HEK293 (cell line): ENCODE measurements at regions not wholly inside any gene's neighbourhood (a gene's known extent, or its start where the extent isn't known, plus 50 kb on each side); places are given as distances from the start of the nearest gene placed in this dataset.

Experiments
- CTCF ChIA-PET: fragments of 350-600 bp; formaldehyde crosslinking; extraction: SDS; loops from one replicate; lab custom pipeline; 2021; ENCODE audit warnings: antibody characterized with exemption; lab: Yijun Ruan, JAX
- POLR2A ChIA-PET: fragments of 300-600 bp; formaldehyde crosslinking; extraction: SDS; loops from one replicate; lab custom pipeline; 2020; ENCODE audit warnings: antibody characterized with exemption, inconsistent platforms; lab: Yijun Ruan, JAX
- H3K27ac ChIP-seq: fragments of 200-500 bp; sonication (Bioruptor generic); 2 replicates; pipeline ENCODE4 v1.5.1; 2014; ENCODE audit warnings: low read depth, low read length, control low read depth, inconsistent platforms; ENCODE audit errors: extremely low read depth
- H3K36me3 ChIP-seq, 2 experiments: fragments of 200-500 bp in 1 of 2; sonication (Bioruptor generic) in 1 of 2; 1 replicate in 1 of 2; 2 replicates in 1 of 2; pipeline ENCODE4 v1.5.1; 2014 to 2017; ENCODE audit warnings: inconsistent platforms in 2 of 2, low read length in 2 of 2; ENCODE audit not compliant: control insufficient read depth in 2 of 2, insufficient read depth in 1 of 2
- H3K4me1 ChIP-seq: fragments of 200-500 bp; sonication (Bioruptor generic); 2 replicates; pipeline ENCODE4 v1.5.1; 2014; ENCODE audit warnings: mild to moderate bottlenecking, low read length, inconsistent platforms; ENCODE audit not compliant: control insufficient read depth, insufficient read depth
- H3K4me3 ChIP-seq: 2 replicates; pipeline ENCODE4 v1.5.1; 2011; ENCODE audit warnings: low read depth, mild to moderate bottlenecking, control low read depth, low read length, moderate library complexity
- H3K9me3 ChIP-seq: fragments of 200-500 bp; sonication (Bioruptor generic); 2 replicates; pipeline ENCODE4 v1.5.1; 2014; ENCODE audit warnings: low read depth, low read length, inconsistent platforms; ENCODE audit not compliant: control insufficient read depth, insufficient read depth
- PATZ1 ChIP-seq: fragments of 450-650 bp; formaldehyde crosslinking; IDR thresholded peaks from 2 replicates; pipeline ENCODE4 v1.5.1; 2016; ENCODE audit warnings: missing biosample characterization, missing genetic modification characterization
- PRDM2 ChIP-seq: fragments of 450-650 bp; formaldehyde crosslinking; IDR thresholded peaks from 2 replicates; pipeline ENCODE4 v1.5.1; 2016; ENCODE audit warnings: missing biosample characterization, missing genetic modification characterization, borderline replicate concordance
- YY1 ChIP-seq: fragments of 450-650 bp; formaldehyde crosslinking; IDR thresholded peaks from 2 replicates; pipeline ENCODE4 v1.5.1; 2018; ENCODE audit warnings: missing biosample characterization, missing genetic modification characterization
- ZBTB1 ChIP-seq: fragments of 450-650 bp; formaldehyde crosslinking; IDR thresholded peaks from 2 replicates; pipeline ENCODE4 v1.5.1; 2016; ENCODE audit warnings: missing biosample characterization, missing genetic modification characterization
- ZBTB49 ChIP-seq: fragments of 450-650 bp; formaldehyde crosslinking; IDR thresholded peaks from 2 replicates; pipeline ENCODE4 v1.5.1; 2016; ENCODE audit warnings: missing biosample characterization, missing genetic modification characterization, low read depth
- ZIC2 ChIP-seq: fragments of 450-650 bp; formaldehyde crosslinking; IDR thresholded peaks from 2 replicates; pipeline ENCODE4 v1.5.1; 2016; ENCODE audit warnings: missing biosample characterization, missing genetic modification characterization
- ZNF132 ChIP-seq: fragments of 450-650 bp; formaldehyde crosslinking; IDR thresholded peaks from 2 replicates; pipeline ENCODE4 v1.5.1; 2017; ENCODE audit warnings: missing biosample characterization, missing genetic modification characterization, borderline replicate concordance
- ZNF133 ChIP-seq: fragments of 450-650 bp; formaldehyde crosslinking; IDR thresholded peaks from 2 replicates; pipeline ENCODE4 v1.5.1; 2016; ENCODE audit warnings: missing biosample characterization, missing genetic modification characterization
- ZNF157 ChIP-seq: fragments of 450-650 bp; formaldehyde crosslinking; IDR thresholded peaks from 2 replicates; pipeline ENCODE4 v1.5.1; 2016; ENCODE audit warnings: missing biosample characterization, missing genetic modification characterization
- ZNF266 ChIP-seq: fragments of 450-650 bp; formaldehyde crosslinking; IDR thresholded peaks from 2 replicates; pipeline ENCODE4 v1.5.1; 2016; ENCODE audit warnings: missing biosample characterization, missing genetic modification characterization, low read depth
- ZNF555 ChIP-seq: fragments of 450-650 bp; formaldehyde crosslinking; conservative IDR thresholded peaks from 2 replicates; pipeline ENCODE4 v1.5.1; 2017; ENCODE audit warnings: missing biosample characterization, mild to moderate bottlenecking, missing genetic modification characterization, inconsistent platforms
- ZNF560 ChIP-seq: fragments of 450-650 bp; formaldehyde crosslinking; IDR thresholded peaks from 2 replicates; pipeline ENCODE4 v1.5.1; 2017; ENCODE audit warnings: missing biosample characterization, missing genetic modification characterization, borderline replicate concordance
- ZNF623 ChIP-seq: fragments of 450-650 bp; formaldehyde crosslinking; IDR thresholded peaks from 2 replicates; pipeline ENCODE4 v1.5.1; 2016; ENCODE audit warnings: missing biosample characterization, missing genetic modification characterization
- ZNF629 ChIP-seq: fragments of 450-650 bp; formaldehyde crosslinking; IDR thresholded peaks from 2 replicates; pipeline ENCODE4 v1.5.1; 2017; ENCODE audit warnings: missing biosample characterization, missing genetic modification characterization
- ZNF670 ChIP-seq: fragments of 450-650 bp; formaldehyde crosslinking; IDR thresholded peaks from 2 replicates; pipeline ENCODE4 v1.5.1; 2016; ENCODE audit warnings: missing biosample characterization, missing genetic modification characterization, low read depth
- ZNF692 ChIP-seq: fragments of 450-650 bp; formaldehyde crosslinking; IDR thresholded peaks from 2 replicates; pipeline ENCODE4 v1.5.1; 2016; ENCODE audit warnings: missing biosample characterization, missing genetic modification characterization
- ZNF701 ChIP-seq: fragments of 450-650 bp; formaldehyde crosslinking; IDR thresholded peaks from 2 replicates; pipeline ENCODE4 v1.5.1; 2016; ENCODE audit warnings: missing biosample characterization, missing genetic modification characterization
- ZNF747 ChIP-seq: fragments of 450-650 bp; formaldehyde crosslinking; IDR thresholded peaks from 2 replicates; pipeline ENCODE4 v1.5.1; 2016; ENCODE audit warnings: missing biosample characterization, missing genetic modification characterization
- ZNF768 ChIP-seq: fragments of 450-650 bp; formaldehyde crosslinking; IDR thresholded peaks from 2 replicates; pipeline ENCODE4 v1.5.1; 2018; ENCODE audit warnings: missing biosample characterization, mild to moderate bottlenecking, missing genetic modification characterization

- TF ChIP-seq ZNF623 (tag by site-specific recombination) (no peak), ZBTB49 (tag by site-specific recombination) (no peak), YY1 (no peak), ZNF701 (no peak), ZNF747 (tag by site-specific recombination) (no peak), ZNF133 (tag by site-specific recombination) (no peak), ZNF670 (tag by site-specific recombination) (no peak), ZNF629 (tag by site-specific recombination) (no peak), PRDM2 (tag by site-specific recombination) (no peak), ZNF157 (tag by site-specific recombination) (no peak), ZNF692 (no peak), ZNF560 (tag by site-specific recombination) (no peak), ZNF132 (tag by site-specific recombination) (no peak), ZNF266 (tag by site-specific recombination) (no peak), ZBTB1 (tag by site-specific recombination) (no peak), PATZ1 (no peak), ZIC2 (no peak), ZNF768 (tag by site-specific recombination) (no peak), ZNF555 (tag by site-specific recombination) (no peak)
- Histone ChIP-seq H3K27ac (no peak overlapping the region), H3K4me1 (no peaks in the 10 kb centered on the region), H3K36me3 (no peaks in the 10 kb centered on the region), H3K9me3 (no peaks in the 10 kb centered on the region), H3K4me3 (no peak overlapping the region)
- ChIA-PET CTCF (no interaction called here), POLR2A (no interaction called here)
These were observed 53.5 kb downstream of the XCL2 start for GRCh38 chr1:168490306-168490705.
